Parathyroid adenoma (tissue), 2 donors: ENCODE measurements at regions not wholly inside any gene's neighbourhood (a gene's known extent, or its start where the extent isn't known, plus 50 kb on each side); places are given as distances from the start of the nearest gene placed in this dataset.

Experiments used
- H2AFZ ChIP-seq: fragments of 300-600 bp; sonication (generic); one replicate; pipeline ENCODE4 v1.7.0; 2017; ENCODE audit warnings: antibody characterized with exemption, mild to moderate bottlenecking
- H3K27ac ChIP-seq: fragments of 300-600 bp; sonication (generic); one replicate; pipeline ENCODE4 v1.7.0; 2017
- H3K27me3 ChIP-seq: fragments of 300-600 bp; sonication (generic); one replicate; pipeline ENCODE4 v1.7.0; 2017; ENCODE audit warnings: low read length; ENCODE audit not compliant: control insufficient read depth, insufficient read depth
- H3K36me3 ChIP-seq: fragments of 300-600 bp; sonication (generic); one replicate; pipeline ENCODE4 v1.7.0; 2017; ENCODE audit warnings: low read length; ENCODE audit not compliant: control insufficient read depth, insufficient read depth
- H3K4me1 ChIP-seq: fragments of 300-600 bp; sonication (generic); one replicate; pipeline ENCODE4 v1.7.0; 2017; ENCODE audit warnings: control low read depth
- H3K4me2 ChIP-seq: fragments of 300-600 bp; sonication (generic); one replicate; pipeline ENCODE4 v1.7.0; 2017; ENCODE audit warnings: low read length
- H3K4me3 ChIP-seq: fragments of 300-600 bp; sonication (generic); one replicate; pipeline ENCODE4 v1.7.0; 2017; ENCODE audit warnings: low read depth, low read length
- H3K79me2 ChIP-seq: fragments of 300-600 bp; sonication (generic); one replicate; pipeline ENCODE4 v1.7.0; 2017; ENCODE audit warnings: control low read depth
- H3K9ac ChIP-seq: fragments of 300-600 bp; sonication (generic); one replicate; pipeline ENCODE4 v1.7.0; 2017; ENCODE audit warnings: mild to moderate bottlenecking
- H3K9me3 ChIP-seq: fragments of 300-600 bp; sonication (generic); one replicate; pipeline ENCODE4 v1.7.0; 2017; ENCODE audit warnings: low read length; ENCODE audit not compliant: control insufficient read depth
- TF ChIP-seq, protein P1 (sequence below): fragments of 300-600 bp; sonication (generic); IDR thresholded peaks from one replicate; pipeline ENCODE4 v1.7.0; 2017; ENCODE audit warnings: antibody characterized with exemption, mild to moderate bottlenecking
- donor health status: primary hyperparathyroidism.

DNA sequence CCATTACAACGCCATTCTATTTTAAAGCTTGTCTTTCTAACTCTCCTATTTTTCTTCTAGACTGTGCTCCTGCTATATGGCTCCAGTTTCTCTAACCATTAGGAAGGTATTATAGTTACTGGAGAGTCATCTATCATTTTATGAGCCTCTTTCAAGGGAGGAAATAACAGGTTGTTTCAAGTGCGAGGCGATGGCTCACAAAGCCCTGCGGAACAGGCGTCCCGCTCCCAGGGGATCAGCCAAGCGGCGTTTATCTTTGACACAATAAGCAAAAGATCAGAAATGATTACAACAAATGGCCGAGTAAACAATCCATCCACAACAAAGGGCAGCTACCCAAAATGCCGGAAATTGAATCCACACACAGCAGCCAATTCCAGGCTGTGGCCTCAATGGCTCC is 249.5 kb upstream of the POU3F1 start:
- Histone ChIP-seq H3K27ac (no peak overlapping the region), H3K9ac (no peak overlapping the region), H3K4me2 (no peak overlapping the region), H2AFZ (no peak overlapping the region), H3K36me3 (no peaks in the 10 kb centered on the region), H3K27me3 (no peaks in the 10 kb centered on the region), H3K9me3 (no peaks in the 10 kb centered on the region), H3K4me3 (no peak overlapping the region), H3K79me2 (no peaks in the 10 kb centered on the region), H3K4me1 (no peaks in the 10 kb centered on the region)
- TF ChIP-seq, protein P1, sequence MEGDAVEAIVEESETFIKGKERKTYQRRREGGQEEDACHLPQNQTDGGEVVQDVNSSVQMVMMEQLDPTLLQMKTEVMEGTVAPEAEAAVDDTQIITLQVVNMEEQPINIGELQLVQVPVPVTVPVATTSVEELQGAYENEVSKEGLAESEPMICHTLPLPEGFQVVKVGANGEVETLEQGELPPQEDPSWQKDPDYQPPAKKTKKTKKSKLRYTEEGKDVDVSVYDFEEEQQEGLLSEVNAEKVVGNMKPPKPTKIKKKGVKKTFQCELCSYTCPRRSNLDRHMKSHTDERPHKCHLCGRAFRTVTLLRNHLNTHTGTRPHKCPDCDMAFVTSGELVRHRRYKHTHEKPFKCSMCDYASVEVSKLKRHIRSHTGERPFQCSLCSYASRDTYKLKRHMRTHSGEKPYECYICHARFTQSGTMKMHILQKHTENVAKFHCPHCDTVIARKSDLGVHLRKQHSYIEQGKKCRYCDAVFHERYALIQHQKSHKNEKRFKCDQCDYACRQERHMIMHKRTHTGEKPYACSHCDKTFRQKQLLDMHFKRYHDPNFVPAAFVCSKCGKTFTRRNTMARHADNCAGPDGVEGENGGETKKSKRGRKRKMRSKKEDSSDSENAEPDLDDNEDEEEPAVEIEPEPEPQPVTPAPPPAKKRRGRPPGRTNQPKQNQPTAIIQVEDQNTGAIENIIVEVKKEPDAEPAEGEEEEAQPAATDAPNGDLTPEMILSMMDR = no peak

DNA sequence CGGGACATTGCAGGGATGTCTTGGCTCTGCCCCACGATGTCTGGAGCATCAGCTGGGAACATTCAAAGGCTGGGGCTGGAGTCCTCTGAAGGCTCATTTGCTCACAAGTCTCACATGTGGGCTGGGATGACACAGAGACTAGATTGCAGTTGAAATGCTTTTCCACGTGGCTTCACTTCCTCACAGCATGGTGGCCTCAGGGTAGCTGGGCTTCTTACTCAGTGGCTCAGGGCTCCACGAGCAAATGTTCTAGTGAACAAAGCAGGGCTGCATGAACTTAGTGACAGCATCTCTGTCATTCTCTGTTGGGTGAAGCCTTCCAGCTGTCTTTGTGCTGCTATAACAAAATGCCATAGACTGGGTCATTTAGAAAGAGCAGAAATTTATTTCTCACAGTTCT is 247.0 kb upstream of the POU3F1 start:
- TF ChIP-seq, protein P1 = no peak
- no peaks in the 10 kb centered on the region for H3K36me3 ChIP-seq
- no peaks in the 10 kb centered on the region for H3K79me2 ChIP-seq
- H3K4me2 ChIP-seq = no peak overlapping the region
- H3K4me1 ChIP-seq = no peaks in the 10 kb centered on the region
- no peak overlapping the region for H2AFZ ChIP-seq
- H3K9ac ChIP-seq = no peak overlapping the region
- no peaks in the 10 kb centered on the region for H3K9me3 ChIP-seq
- H3K27me3 ChIP-seq = no peaks in the 10 kb centered on the region
- H3K4me3 ChIP-seq = no peak overlapping the region
- H3K27ac ChIP-seq = no peak overlapping the region

DNA sequence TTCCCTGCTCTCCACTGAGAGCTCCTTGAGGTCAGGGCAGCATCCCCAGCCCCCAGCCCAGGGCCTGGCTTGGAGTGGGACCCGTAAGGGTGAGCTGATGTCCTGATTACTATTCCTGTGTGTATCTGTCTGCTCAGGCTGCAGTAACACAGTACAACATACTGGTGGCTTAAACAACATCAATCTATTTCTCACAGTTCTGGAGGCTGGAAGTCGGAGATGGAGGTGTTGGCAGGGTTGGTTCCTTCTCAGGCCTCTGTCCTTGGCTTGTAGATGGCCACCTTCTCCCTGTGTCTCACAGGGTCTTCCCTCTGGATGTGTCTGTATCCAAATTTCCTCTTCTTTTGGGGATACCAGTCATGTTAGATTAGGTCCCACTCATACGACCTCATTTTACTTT is 246.4 kb upstream of the POU3F1 start:
- no peak overlapping the region for H3K27ac ChIP-seq
- H3K4me3 ChIP-seq = no peak overlapping the region
- H3K79me2 ChIP-seq = no peaks in the 10 kb centered on the region
- H3K36me3 ChIP-seq = no peaks in the 10 kb centered on the region
- no peaks in the 10 kb centered on the region for H3K4me1 ChIP-seq
- TF ChIP-seq, protein P1 = no peak
- H3K9ac ChIP-seq = no peak overlapping the region
- H3K27me3 ChIP-seq = no peaks in the 10 kb centered on the region
- no peak overlapping the region for H3K4me2 ChIP-seq
- no peaks in the 10 kb centered on the region for H3K9me3 ChIP-seq
- no peak overlapping the region for H2AFZ ChIP-seq

DNA sequence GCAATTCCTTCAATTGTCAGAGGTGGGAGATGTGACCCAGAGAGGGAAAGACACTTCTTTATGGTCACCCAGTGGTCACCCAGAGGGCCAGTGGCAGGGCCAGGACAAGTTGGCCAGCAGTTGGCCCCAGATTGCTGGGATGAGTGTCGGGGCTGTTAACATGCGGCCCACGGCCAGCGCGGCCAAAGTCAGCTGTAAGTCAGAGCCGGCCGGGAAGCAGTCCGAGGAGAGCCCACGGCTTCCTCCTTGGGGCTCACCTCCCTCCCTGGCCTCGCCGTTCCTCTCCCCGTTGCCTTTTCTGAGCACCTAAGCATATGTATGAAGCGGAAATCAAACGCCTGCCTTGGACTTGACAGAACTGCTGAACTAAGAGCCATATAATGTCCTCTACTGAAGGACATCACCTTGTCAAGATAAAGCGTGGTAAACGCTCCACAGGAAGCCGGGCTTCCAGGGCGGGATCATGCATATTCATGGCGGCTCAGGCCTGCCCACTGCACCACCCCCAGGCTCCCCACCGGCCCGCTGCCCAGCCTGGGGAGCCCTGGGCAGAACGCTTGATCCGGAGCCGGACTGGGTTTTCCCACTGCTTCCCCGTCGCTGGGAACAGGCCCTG is 245.4 kb upstream of the POU3F1 start:
- no peaks in the 10 kb centered on the region for H3K4me1 ChIP-seq
- TF ChIP-seq, protein P1 = no peak
- no peak overlapping the region for H3K4me3 ChIP-seq
- no peaks in the 10 kb centered on the region for H3K9me3 ChIP-seq
- H3K79me2 ChIP-seq = no peaks in the 10 kb centered on the region
- peak overlapping the region; percentile 32 for H3K4me2 ChIP-seq
- H3K27ac ChIP-seq = no peak overlapping the region
- no peaks in the 10 kb centered on the region for H3K27me3 ChIP-seq
- H2AFZ ChIP-seq = peak overlapping the region; percentile 50
- H3K9ac ChIP-seq = no peak overlapping the region
- no peaks in the 10 kb centered on the region for H3K36me3 ChIP-seq

DNA sequence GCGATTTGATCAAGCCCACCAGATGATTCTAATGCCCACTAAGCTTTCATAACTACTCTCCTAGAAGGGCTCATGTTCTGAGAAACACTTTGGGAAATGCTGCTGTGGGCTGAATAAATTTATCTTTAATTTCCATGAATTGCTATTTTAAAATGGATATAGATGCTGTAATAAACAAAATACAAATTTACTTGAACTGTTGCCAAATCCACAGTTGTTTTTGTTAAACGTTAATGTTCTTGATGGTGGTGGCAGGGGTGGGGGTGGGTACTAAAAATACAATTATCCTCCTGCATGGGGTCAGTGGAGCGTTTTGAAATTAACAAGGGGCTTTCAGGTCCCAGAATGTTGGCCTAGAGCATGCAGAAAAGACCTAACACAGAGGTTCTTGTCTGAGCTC is 244.7 kb upstream of the POU3F1 start:
- Histone ChIP-seq H3K27me3 (no peaks in the 10 kb centered on the region), H3K9me3 (no peaks in the 10 kb centered on the region)
- TF ChIP-seq, protein P1 = no peak

More for the DNA sequence above, 244.7 kb upstream of the POU3F1 start:
- no peak overlapping the region for H3K4me3 ChIP-seq
- H3K79me2 ChIP-seq = no peaks in the 10 kb centered on the region
- no peak overlapping the region for H3K9ac ChIP-seq
- no peaks in the 10 kb centered on the region for H3K36me3 ChIP-seq
- H2AFZ ChIP-seq = no peak overlapping the region
- H3K4me1 ChIP-seq = no peaks in the 10 kb centered on the region
- no peak overlapping the region for H3K27ac ChIP-seq
- no peak overlapping the region for H3K4me2 ChIP-seq
